AG09309 (cell line): ENCODE measurements at regions not wholly inside any gene's neighbourhood (a gene's known extent, or its start where the extent isn't known, plus 50 kb on each side); places are given as distances from the start of the nearest gene placed in this dataset.

Source experiments
- DNase-seq: peaks from one replicate; pipeline ENCODE4 v3.0.0-alpha.2; 2010; ENCODE audit warnings: low read depth
- H3K4me3 ChIP-seq: 2 replicates; pipeline ENCODE4 v1.5.1; 2011; ENCODE audit warnings: mild to moderate bottlenecking, low read depth, low read length, moderate library complexity; ENCODE audit not compliant: control insufficient read depth
- CTCF ChIP-seq: IDR thresholded peaks from 2 replicates; pipeline ENCODE4 v1.5.1; 2011; ENCODE audit warnings: mild to moderate bottlenecking, low read depth, low read length, inconsistent platforms; ENCODE audit not compliant: insufficient read depth, control insufficient read depth; ENCODE audit errors: missing control alignments

DNA sequence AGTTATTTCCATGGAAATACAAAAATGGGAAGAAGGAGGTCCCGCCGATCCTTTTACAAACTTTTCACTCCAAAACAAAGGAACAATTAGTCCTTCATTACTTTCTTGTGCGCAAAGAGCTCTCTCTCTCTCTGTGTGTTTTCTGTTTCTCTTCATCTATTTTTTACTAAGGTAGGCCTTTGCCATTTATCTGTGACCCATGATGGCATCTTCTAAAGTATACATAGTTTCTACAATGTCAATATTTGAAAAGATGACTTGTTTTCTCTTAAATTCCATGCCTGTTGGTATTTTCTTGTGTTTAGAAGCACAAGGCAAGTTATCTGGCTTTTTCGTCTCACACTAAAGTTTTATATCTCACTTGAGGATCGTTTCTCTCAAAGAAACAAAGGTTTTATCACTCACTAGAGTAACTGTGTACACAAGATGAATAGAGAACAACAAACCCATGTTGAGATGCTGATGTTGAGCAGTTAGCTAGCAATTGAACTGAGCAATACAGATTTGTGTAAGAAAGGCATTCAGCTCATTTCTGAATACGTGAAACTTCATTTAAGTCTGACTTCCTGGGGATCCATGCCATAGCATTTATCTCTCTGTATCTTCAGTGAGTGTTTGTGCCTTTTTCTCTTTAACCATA is 250.3 kb downstream of the GBA3 start:
- no peak for DNase-seq
- TF ChIP-seq CTCF, result no peak
- no peak overlapping the region for H3K4me3 ChIP-seq

DNA sequence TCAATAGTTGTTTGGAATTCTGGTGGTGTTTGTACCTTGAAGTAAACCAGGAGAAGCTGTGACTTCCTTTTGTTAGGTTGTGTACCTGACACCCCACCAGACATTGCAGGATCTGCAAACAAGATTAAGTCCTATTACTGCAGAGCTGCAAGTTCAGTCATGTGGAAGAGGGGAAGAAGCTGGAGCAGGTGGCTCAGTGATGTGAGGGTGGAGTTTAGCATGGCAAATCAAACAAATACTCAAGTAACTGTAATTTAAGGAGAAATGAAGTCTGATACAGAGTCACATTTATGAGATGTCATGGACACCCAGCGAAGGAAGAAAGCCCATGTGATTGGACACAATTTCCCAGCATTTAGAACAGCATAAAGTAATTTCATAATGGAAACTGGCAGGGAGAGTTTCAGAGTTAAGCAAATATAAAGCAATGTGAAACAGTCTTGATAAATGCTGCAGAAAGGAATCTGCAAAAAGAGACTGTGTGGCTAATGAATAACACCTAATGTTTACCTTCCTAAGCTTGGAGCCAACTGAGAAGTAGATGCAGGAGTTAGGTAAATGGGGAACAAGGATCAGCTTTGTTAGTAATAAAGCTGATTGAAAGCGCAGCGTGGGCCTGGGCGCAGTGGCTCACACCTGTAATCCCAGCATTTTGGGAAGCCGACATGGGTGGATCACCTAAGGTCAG is 249.1 kb downstream of the GBA3 start:
- no peak for DNase-seq
- no peak overlapping the region for H3K4me3 ChIP-seq

DNA sequence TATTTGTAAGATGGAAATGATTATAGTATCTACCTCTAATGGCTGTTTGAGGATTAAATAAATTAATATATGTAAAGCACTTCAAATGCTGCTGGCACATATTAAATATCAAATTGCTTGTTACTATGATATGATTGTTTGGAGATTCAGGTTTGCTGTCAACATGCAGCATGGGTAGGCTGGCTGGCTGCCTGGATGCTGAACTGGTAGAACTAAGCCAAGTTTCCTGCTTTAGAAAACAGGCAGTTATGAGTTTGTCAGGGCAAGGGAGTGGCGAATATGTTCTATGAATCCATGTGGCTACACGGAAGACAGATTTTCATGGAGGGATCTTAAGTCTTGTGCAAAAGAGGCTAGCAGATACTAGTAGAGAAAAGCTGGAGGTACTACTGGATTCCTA is 239.6 kb downstream of the GBA3 start:
- no peak for TF ChIP-seq CTCF
- no peak for DNase-seq
- H3K4me3 ChIP-seq, result no peak overlapping the region

More for the DNA sequence above, 249.1 kb downstream of the GBA3 start:
- TF ChIP-seq CTCF, result no peak

DNA sequence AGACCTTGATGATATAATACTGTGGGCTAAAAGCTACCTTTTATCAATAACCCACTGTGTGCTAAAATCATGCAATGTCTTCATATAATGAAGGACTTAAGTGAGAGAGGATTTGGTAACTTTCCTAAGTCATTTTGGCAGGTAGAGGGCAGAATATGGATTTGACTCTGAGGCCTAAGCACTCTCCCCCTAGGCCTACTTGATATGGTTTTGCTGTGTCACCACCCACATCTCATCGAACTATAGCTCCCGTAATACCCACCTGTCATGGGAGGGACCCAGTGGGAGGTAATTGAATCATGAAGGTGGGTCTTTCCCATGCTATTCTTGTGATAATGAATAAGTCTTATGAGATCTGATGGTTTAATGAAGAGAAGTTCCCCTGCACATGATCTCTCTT is 229.7 kb downstream of the GBA3 start:
- no peak for DNase-seq
- no peak for TF ChIP-seq CTCF
- H3K4me3 ChIP-seq, result no peak overlapping the region

- DNase-seq, result no peak
- no peak for TF ChIP-seq CTCF
- H3K4me3 ChIP-seq, result no peak overlapping the region
These were observed 229.2 kb downstream of the GBA3 start for GRCh38 chr4:22921936-22922335.

- TF ChIP-seq CTCF, result no peak
- H3K4me3 ChIP-seq, result no peak overlapping the region
- no peak for DNase-seq
These were observed 218.5 kb downstream of the GBA3 start for GRCh38 chr4:22911285-22911684.
